Heart right ventricle (tissue), 16 donors: ENCODE measurements at regions not wholly inside any gene's neighbourhood (a gene's known extent, or its start where the extent isn't known, plus 50 kb on each side); places are given as distances from the start of the nearest gene placed in this dataset.
"Not testable (repeated sequence)": the region's sequence is repeated elsewhere in the genome, so short reads cannot be mapped to it uniquely, and the experiment has no call there.

ENCODE experiments used
- ATAC-seq, 8 donors: fragments of 200-7000 bp; cut with Tn5 transposase; one replicate each; pipeline ENCODE4 v1.9.1; 2020; ENCODE audit warnings: mild to moderate bottlenecking in 8 of 8, moderate library complexity in 8 of 8, moderate number of reproducible peaks in 1 of 8
- DNase-seq, 2 donors: peaks; one replicate each; pipeline ENCODE4 v3.0.0-alpha.2; 2020
- H3K27ac ChIP-seq, 10 donors: fragments of 200-600 bp; sonication (generic) in 2 of 10; one replicate each; pipeline versions ENCODE4 v1.5.0 to v1.8.0; 2020 to 2022; ENCODE audit warnings: mild to moderate bottlenecking in 3 of 10
- H3K27me3 ChIP-seq, 7 donors: fragments of 200-600 bp; one replicate each; pipeline ENCODE4 v1.8.0; 2021 to 2022; ENCODE audit warnings: mild to moderate bottlenecking in 2 of 7
- H3K36me3 ChIP-seq, 9 donors: fragments of 200-600 bp; sonication (generic) in 1 of 9; one replicate each; pipeline versions ENCODE4 v1.5.0 to v1.8.0; 2020 to 2022; ENCODE audit warnings: mild to moderate bottlenecking in 2 of 9
- H3K4me1 ChIP-seq, 9 donors: fragments of 200-600 bp; sonication (generic) in 1 of 9; one replicate each; pipeline versions ENCODE4 v1.5.0 to v1.8.0; 2020 to 2022; ENCODE audit warnings: mild to moderate bottlenecking in 4 of 9
- H3K4me3 ChIP-seq, 10 donors: fragments of 200-600 bp; sonication (generic) in 2 of 10; one replicate each; pipeline versions ENCODE4 v1.5.0 to v1.8.0; 2020 to 2022; ENCODE audit warnings: mild to moderate bottlenecking in 7 of 10, moderate library complexity in 2 of 10
- H3K9me3 ChIP-seq, 11 donors: fragments of 200-600 bp in 10 of 11; sonication (generic) in 2 of 11; one replicate each; pipeline versions ENCODE4 v1.5.0 to v1.8.0; 2013 to 2022; ENCODE audit warnings: mild to moderate bottlenecking in 2 of 11, control low read depth in 1 of 11, moderate library complexity in 1 of 11
- WGBS, 2 donors: extraction: QIAGEN DNeasy Blood & Tissue Kit; methylation state at CpG; one replicate each; pipeline ENCODE4 v1.1.7; 2013; ENCODE audit warnings: inconsistent platforms in 1 of 2; 5-methylcytosine and 5-hydroxymethylcytosine counted together
- intact Hi-C, 10 donors: fragments of 100-400 bp; cut with DNase I; formaldehyde crosslinking; loops; one replicate each; pipeline versions ENCODE4 v1.11.1 to v1.14.2; 2022
- TF ChIP-seq, protein P1 (sequence below), 9 donors: fragments of 200-600 bp; sonication (generic) in 2 of 9; IDR thresholded peaks; one replicate each; pipeline versions ENCODE4 v1.5.0 to v1.8.0; 2021 to 2022; ENCODE audit warnings: antibody characterized with exemption in 9 of 9, mild to moderate bottlenecking in 5 of 9, moderate library complexity in 1 of 9
- donor health status: Arrhythmogenic right ventricular cardiomyopathy.
- donor health status: ischemic (EF 13 %, LVEDD 7.1; RV severe dilation, severe dysfunction).
- donor health status: healthy with polysubstance abuse.
- donor health status: DM: no; HTN: yes; CAD: no.
- donor health status: DM: no; HTN: no; CAD: no.
- donor health status: ischemic (EF 25% LVEDD 6.9; RV normal size, moderate dysfunction).
- donor health status: ischemic (EF 25% LVEDD 5.7; RV mildly dilated, moderate dysfunction).
- donor health status: healthy.
- donor health status: DM: yes; HTN: yes; CAD: no.
- donor health status: Ischemic cardiomyopathy.
- donor health status: ischemic (EF 35%, LVEDD 5.7; RV mildly dilated, moderate dysfunction).
- donor health status: nonischemic (EF 11% LVEDD 7.7; RV severe dilation, severe dysfunction).
- donor health status: DM: yes; HTN: yes; CAD: no.
- donor health status: PGD.
- donor health status: ischemic (EF 29% LVEDD 5.4; RV normal size, mild dysfunction).
- donor health status: nonischemic (EF 23%, LVEDD 6.1; RV moderate dilation, normal function).

- DNase-seq, H3K27ac ChIP-seq, H3K4me1 ChIP-seq, H3K9me3 ChIP-seq, intact Hi-C loops, ATAC-seq, H3K36me3 ChIP-seq: not testable (repeated sequence)
- peaks cover 0 to 87% (median 75%) of the 10 kb centered on the region in 7 donors for H3K27me3 ChIP-seq
- peak overlapping the region in 1 of 10 donors; percentile 9 for H3K4me3 ChIP-seq
- 33 to 35% methylated on average over 19 of the region's 19 CpGs for WGBS, 2 donors
These were observed 199.6 kb downstream of the USP22 start for GRCh38 chr17:20843261-20843660.

DNA sequence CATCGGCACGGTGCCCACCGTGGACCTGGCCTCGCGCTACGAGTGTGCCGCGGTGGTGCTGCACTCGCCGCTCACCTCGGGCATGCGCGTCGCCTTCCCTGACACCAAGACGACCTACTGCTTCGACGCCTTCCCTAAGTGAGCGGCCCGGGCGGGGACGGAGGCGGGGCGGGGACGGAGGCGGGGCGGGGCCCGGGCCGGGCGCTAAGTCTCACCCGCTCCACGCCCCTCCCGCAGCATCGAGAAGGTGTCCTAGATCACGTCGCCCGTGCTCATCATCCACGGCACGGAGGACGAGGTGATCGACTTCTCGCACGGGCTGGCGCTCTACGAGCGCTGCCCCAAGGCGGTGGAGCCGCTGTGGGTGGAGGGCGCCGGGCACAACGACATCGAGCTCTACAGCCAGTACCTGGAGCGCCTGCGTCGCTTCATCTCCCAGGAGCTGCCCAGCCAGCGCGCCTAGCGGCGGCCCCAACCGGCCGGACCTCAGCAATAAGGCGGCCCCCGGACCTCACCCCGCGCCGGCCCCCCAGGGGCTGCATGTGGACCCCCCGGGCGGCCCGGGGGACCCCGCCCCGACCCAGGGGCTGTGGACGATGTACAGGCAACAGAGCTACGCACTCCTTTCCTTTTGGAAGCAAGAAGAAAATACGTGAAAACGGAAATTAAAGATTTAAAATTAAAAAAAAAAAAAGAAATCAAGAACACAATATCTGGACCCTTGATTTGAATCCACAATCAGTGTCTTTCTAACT is 198.8 kb downstream of the USP22 start:
- H3K27ac ChIP-seq, H3K9me3 ChIP-seq, H3K36me3 ChIP-seq, DNase-seq, intact Hi-C loops, H3K4me1 ChIP-seq: not testable (repeated sequence)
- Histone ChIP-seq H3K4me3 (peak overlapping the region in 1 of 10 donors; percentile 9), H3K27me3 (peaks cover 0 to 81% (median 75%) of the 10 kb centered on the region in 7 donors)
- ATAC-seq: peak in 1 of 8 donors; percentile 41
- WGBS, 2 donors: 4 to 7% methylated on average over 61 to 62 of the region's 74 CpGs

GRCh38 chr17:20848869-20849443 is 193.9 kb downstream of the USP22 start:
- DNase-seq, H3K9me3 ChIP-seq, ATAC-seq, H3K4me3 ChIP-seq, H3K27ac ChIP-seq, H3K36me3 ChIP-seq, intact Hi-C loops: not testable (repeated sequence)
- Histone ChIP-seq H3K27me3 (peaks cover 6 to 75% (median 46%) of the 10 kb centered on the region in 7 donors), H3K4me1 (peaks cover 0 to 13% (median 3%) of the 10 kb centered on the region in 9 donors)
- TF ChIP-seq, protein P1, sequence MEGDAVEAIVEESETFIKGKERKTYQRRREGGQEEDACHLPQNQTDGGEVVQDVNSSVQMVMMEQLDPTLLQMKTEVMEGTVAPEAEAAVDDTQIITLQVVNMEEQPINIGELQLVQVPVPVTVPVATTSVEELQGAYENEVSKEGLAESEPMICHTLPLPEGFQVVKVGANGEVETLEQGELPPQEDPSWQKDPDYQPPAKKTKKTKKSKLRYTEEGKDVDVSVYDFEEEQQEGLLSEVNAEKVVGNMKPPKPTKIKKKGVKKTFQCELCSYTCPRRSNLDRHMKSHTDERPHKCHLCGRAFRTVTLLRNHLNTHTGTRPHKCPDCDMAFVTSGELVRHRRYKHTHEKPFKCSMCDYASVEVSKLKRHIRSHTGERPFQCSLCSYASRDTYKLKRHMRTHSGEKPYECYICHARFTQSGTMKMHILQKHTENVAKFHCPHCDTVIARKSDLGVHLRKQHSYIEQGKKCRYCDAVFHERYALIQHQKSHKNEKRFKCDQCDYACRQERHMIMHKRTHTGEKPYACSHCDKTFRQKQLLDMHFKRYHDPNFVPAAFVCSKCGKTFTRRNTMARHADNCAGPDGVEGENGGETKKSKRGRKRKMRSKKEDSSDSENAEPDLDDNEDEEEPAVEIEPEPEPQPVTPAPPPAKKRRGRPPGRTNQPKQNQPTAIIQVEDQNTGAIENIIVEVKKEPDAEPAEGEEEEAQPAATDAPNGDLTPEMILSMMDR (IDR thresholded peaks at IDR 0.05): peak in 7 of 9 donors; percentile 28 to 54 (median 42)
- WGBS, 2 donors: 66 to 67% methylated on average over 3 of the region's 3 CpGs

DNA sequence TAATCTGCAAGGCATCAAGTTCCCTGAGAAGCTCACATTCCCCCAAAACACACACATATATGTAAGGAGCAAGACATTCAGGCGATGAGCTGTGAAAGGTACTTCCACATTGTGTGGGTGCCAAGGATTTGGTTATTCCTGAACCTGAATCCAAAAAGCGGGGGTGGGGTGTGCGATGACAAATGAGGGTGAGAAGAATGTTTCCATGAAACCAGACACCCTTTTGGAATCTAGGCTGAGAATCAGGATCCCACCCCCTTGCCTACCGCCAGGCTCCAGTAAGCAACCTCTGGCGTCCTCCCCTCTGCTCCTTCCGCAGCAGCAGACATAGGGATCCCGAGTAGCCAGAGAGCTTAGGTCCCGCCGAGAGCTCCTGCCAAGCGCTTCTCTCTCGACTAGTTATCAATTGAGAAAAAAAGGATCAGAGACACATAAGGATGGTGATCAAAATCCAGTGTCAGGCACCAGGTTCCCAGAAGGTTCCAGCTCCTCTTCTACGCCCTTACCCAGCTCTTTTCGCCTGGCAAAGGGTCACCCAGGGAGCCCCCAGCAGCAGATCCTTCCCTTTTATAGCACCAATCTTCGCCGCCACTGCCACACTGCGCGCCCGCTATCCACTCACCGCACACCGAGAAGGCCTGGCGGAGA is 191.1 kb downstream of the USP22 start:
- H3K4me1 ChIP-seq: peaks cover 0 to 13% (median 3%) of the 10 kb centered on the region in 9 donors
- H3K27me3 ChIP-seq: peaks cover 6 to 73% (median 26%) of the 10 kb centered on the region in 7 donors
- H3K9me3 ChIP-seq, DNase-seq, H3K36me3 ChIP-seq, H3K27ac ChIP-seq: not testable (repeated sequence)
- 3 to 4% methylated on average over 20 to 21 of the region's 21 CpGs for WGBS, 2 donors
- intact Hi-C loops: loop anchor here in 1 of 10 donors (5.0 kb wide), 1 partner anchor 624 kb away; no protein-coding TSS in a partner anchor
- H3K4me3 ChIP-seq: peak overlapping the region in 7 of 10 donors; percentile 12 to 40 (median 34)
- peak in 6 of 8 donors; percentile 29 to 57 (median 46) for ATAC-seq

DNA sequence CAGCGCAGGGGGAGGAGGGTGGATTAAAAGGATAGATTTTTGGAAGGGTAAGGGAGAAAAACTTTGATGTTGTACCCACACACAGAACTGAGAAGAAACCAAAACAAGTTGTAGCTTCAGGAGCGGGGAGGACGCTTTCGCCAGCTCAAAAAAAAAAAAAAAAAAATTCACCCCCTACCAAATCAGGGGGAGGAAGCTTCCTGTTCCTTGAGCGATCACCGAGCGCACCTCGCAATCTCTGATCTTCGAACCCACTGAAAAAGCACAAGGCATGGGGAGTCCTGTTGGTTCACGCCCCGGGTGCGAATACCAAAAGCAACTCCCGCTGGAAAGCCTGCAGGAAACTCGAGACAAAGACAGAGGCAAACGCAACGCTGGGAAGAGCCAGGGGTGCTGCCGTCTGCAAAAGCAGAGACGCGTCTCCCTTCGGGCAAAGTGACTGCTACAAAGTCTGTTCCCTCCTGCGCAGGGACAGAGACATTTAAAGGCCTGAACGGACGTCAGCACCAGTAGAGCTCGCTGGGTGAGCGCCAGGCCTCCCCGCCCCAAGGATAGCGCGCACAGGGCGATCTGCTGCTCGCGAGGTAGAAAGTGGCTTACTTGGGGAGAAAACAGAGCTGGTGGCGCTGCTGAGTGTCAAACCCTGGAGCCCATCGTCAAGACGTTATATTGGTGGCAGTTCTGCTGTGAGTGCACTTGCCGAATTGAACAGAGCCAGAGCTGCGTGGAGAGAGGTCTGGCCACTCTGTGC is 190.4 kb downstream of the USP22 start:
- Histone ChIP-seq H3K4me1 (peaks cover 0 to 13% (median 3%) of the 10 kb centered on the region in 9 donors), H3K9me3 (no peaks in the 10 kb centered on the region), H3K4me3 (peak overlapping the region in 7 of 10 donors; percentile 12 to 40 (median 34)), H3K27ac (no peak overlapping the region), H3K36me3 (no peaks in the 10 kb centered on the region), H3K27me3 (peaks cover 6 to 78% (median 28%) of the 10 kb centered on the region in 7 donors)
- intact Hi-C loops: loop anchor here in 1 of 10 donors (5.0 kb wide), 1 partner anchor 625 kb away; no protein-coding TSS in a partner anchor
- TF ChIP-seq, protein P1 (IDR thresholded peaks at IDR 0.05): no peak
- WGBS, 2 donors: 1% methylated on average over 36 of the region's 36 CpGs
- DNase-seq: peak; percentile 23 to 29
- peak in 6 of 8 donors; percentile 31 to 74 (median 54) for ATAC-seq
